OCI-LY1 (cell line): ENCODE measurements at regions not wholly inside any gene's neighbourhood (a gene's known extent, or its start where the extent isn't known, plus 50 kb on each side); places are given as distances from the start of the nearest gene placed in this dataset.

Experiments
- H2AFZ ChIP-seq: fragments of 200-600 bp; sonication (generic), shearing (Covaris generic); 2 replicates; pipeline ENCODE4 v1.6.0; 2014; ENCODE audit warnings: antibody characterized with exemption, mild to moderate bottlenecking, low read length
- H3F3A ChIP-seq: fragments of 200-600 bp; sonication (generic), shearing (Covaris generic); 2 replicates; pipeline ENCODE4 v1.6.0; 2014; ENCODE audit warnings: mild to moderate bottlenecking, antibody characterized with exemption, low read length, moderate library complexity; ENCODE audit not compliant: insufficient read depth
- H3K27ac ChIP-seq: fragments of 200-600 bp; sonication (generic); 2 replicates; pipeline ENCODE4 v1.5.1; 2014; ENCODE audit warnings: low read length, mixed run types, mild to moderate bottlenecking, low read depth; ENCODE audit not compliant: poor library complexity, severe bottlenecking
- H3K27me3 ChIP-seq: fragments of 200-600 bp; sonication (generic); 2 replicates; pipeline ENCODE4 v1.6.0; 2014; ENCODE audit warnings: antibody characterized with exemption, mild to moderate bottlenecking, low read length, moderate library complexity; ENCODE audit not compliant: insufficient read depth
- H3K36me3 ChIP-seq: fragments of 200-600 bp; sonication (generic); 2 replicates; pipeline ENCODE4 v1.6.1; 2014; ENCODE audit warnings: mild to moderate bottlenecking, antibody characterized with exemption, low read length, moderate library complexity, mixed read lengths; ENCODE audit not compliant: insufficient read depth
- H3K4me1 ChIP-seq: fragments of 200-600 bp; sonication (generic); 2 replicates; pipeline ENCODE4 v1.5.1; 2014; ENCODE audit warnings: mild to moderate bottlenecking, low read length, moderate library complexity; ENCODE audit not compliant: insufficient read depth, severe bottlenecking
- H3K4me2 ChIP-seq: fragments of 200-600 bp; sonication (generic), shearing (Covaris generic); 2 replicates; pipeline ENCODE4 v1.6.1; 2014; ENCODE audit warnings: low read length
- H3K4me3 ChIP-seq: fragments of 200-600 bp; sonication (generic); 2 replicates; pipeline ENCODE4 v1.5.1; 2014; ENCODE audit warnings: low read length, low read depth, mild to moderate bottlenecking, mixed read lengths; ENCODE audit not compliant: poor library complexity, severe bottlenecking
- H3K79me2 ChIP-seq: fragments of 200-600 bp; shearing (Covaris generic); 2 replicates; pipeline ENCODE4 v1.6.1; 2016; ENCODE audit warnings: mixed run types, low read length, mixed read lengths; ENCODE audit not compliant: insufficient read depth
- H3K9ac ChIP-seq: fragments of 200-600 bp; sonication (generic), shearing (Covaris generic); 2 replicates; pipeline ENCODE4 v1.6.1; 2014; ENCODE audit warnings: mild to moderate bottlenecking, low read length, mixed read lengths
- H3K9me2 ChIP-seq: fragments of 200-600 bp; sonication (generic), shearing (Covaris generic); 2 replicates; pipeline ENCODE4 v1.6.1; 2014; ENCODE audit warnings: low read depth, mild to moderate bottlenecking, low read length, mixed read lengths
- H3K9me3 ChIP-seq: fragments of 200-600 bp; shearing (Covaris generic); 2 replicates; pipeline ENCODE4 v1.6.1; 2014; ENCODE audit warnings: low read length, mixed read lengths
- H4K20me1 ChIP-seq: fragments of 200-600 bp; sonication (generic), shearing (Covaris generic); 2 replicates; pipeline ENCODE4 v1.6.0; 2016; ENCODE audit warnings: mild to moderate bottlenecking, low read length; ENCODE audit not compliant: insufficient read depth
- CTCF ChIP-seq: fragments of 200-600 bp; sonication (generic), shearing (Covaris generic); IDR thresholded peaks from 2 replicates; pipeline ENCODE4 v1.5.1; 2017; ENCODE audit warnings: mild to moderate bottlenecking, antibody characterized with exemption, low read length, moderate library complexity, mixed read lengths
- EZH2 ChIP-seq: fragments of 200-600 bp; sonication (generic), shearing (Covaris generic); IDR thresholded peaks from 2 replicates; pipeline ENCODE4 v1.8.0; 2017; ENCODE audit warnings: borderline replicate concordance, mixed run types, mild to moderate bottlenecking, antibody characterized with exemption, low read length, moderate library complexity, mixed read lengths

- H4K20me1 ChIP-seq: no peaks in the 10 kb centered on the region
- H3K27ac ChIP-seq: no peak overlapping the region
- H3K4me3 ChIP-seq: no peak overlapping the region
- no peak overlapping the region for H3K4me2 ChIP-seq
- H3K4me1 ChIP-seq: no peaks in the 10 kb centered on the region
- H2AFZ ChIP-seq: no peak overlapping the region
- H3K79me2 ChIP-seq: no peaks in the 10 kb centered on the region
- no peaks in the 10 kb centered on the region for H3K27me3 ChIP-seq
- H3K9ac ChIP-seq: no peak overlapping the region
- H3K9me3 ChIP-seq: no peaks in the 10 kb centered on the region
- no peak for TF ChIP-seq CTCF
- TF ChIP-seq EZH2: no peak
- no peaks in the 10 kb centered on the region for H3K9me2 ChIP-seq
- no peaks in the 10 kb centered on the region for H3K36me3 ChIP-seq
- H3F3A ChIP-seq: no peaks in the 10 kb centered on the region
These were observed 164.9 kb upstream of the PAPPA start for GRCh38 chr9:115988701-115989100.

- no peaks in the 10 kb centered on the region for H3K36me3 ChIP-seq
- H3K4me1 ChIP-seq: no peaks in the 10 kb centered on the region
These were observed 163.8 kb upstream of the PAPPA start for GRCh38 chr9:115989831-115990230.

GRCh38 chr9:115992834-115993233 lies 160.8 kb upstream of the PAPPA start:
- Histone ChIP-seq H3K4me2 (no peak overlapping the region), H3K36me3 (no peaks in the 10 kb centered on the region), H3K4me1 (no peaks in the 10 kb centered on the region), H3K4me3 (no peak overlapping the region), H3K9me3 (no peaks in the 10 kb centered on the region), H3K79me2 (no peaks in the 10 kb centered on the region), H2AFZ (no peak overlapping the region), H4K20me1 (no peaks in the 10 kb centered on the region), H3K9me2 (no peaks in the 10 kb centered on the region), H3F3A (no peaks in the 10 kb centered on the region), H3K27me3 (no peaks in the 10 kb centered on the region), H3K27ac (no peak overlapping the region), H3K9ac (no peak overlapping the region)
- no peak for TF ChIP-seq CTCF
- no peak for TF ChIP-seq EZH2

More at GRCh38 chr9:115989831-115990230, 163.8 kb upstream of the PAPPA start:
- H3K79me2 ChIP-seq: no peaks in the 10 kb centered on the region
- H3K9ac ChIP-seq: no peak overlapping the region
- TF ChIP-seq EZH2 (no peak), CTCF (no peak)
- H2AFZ ChIP-seq: no peak overlapping the region
- no peaks in the 10 kb centered on the region for H3F3A ChIP-seq
- no peaks in the 10 kb centered on the region for H4K20me1 ChIP-seq
- no peak overlapping the region for H3K27ac ChIP-seq
- no peaks in the 10 kb centered on the region for H3K27me3 ChIP-seq
- H3K4me3 ChIP-seq: no peak overlapping the region
- no peaks in the 10 kb centered on the region for H3K9me3 ChIP-seq
- H3K9me2 ChIP-seq: no peaks in the 10 kb centered on the region
- H3K4me2 ChIP-seq: no peak overlapping the region
